Neural crest cell (in vitro differentiated cells): ENCODE measurements at regions not wholly inside any gene's neighbourhood (a gene's known extent, or its start where the extent isn't known, plus 50 kb on each side); places are given as distances from the start of the nearest gene placed in this dataset.

Source experiments
- DNase-seq: peaks from one replicate; pipeline ENCODE4 v3.0.0; 2021; ENCODE audit warnings: low read depth, mixed read lengths, low spot score
- H3K27ac Mint-ChIP-seq: one replicate; pipeline ENCODE4 v1.8.0; 2021; ENCODE audit warnings: mild to moderate bottlenecking, mixed read lengths; ENCODE audit not compliant: unreplicated experiment
- H3K27me3 Mint-ChIP-seq: 2 replicates; pipeline ENCODE4 v1.8.0; 2021; ENCODE audit warnings: low read depth, mild to moderate bottlenecking, mixed read lengths
- H3K36me3 Mint-ChIP-seq: 2 replicates; pipeline ENCODE4 v1.8.0; 2021; ENCODE audit warnings: low read depth, mild to moderate bottlenecking, mixed read lengths
- H3K4me1 Mint-ChIP-seq: 2 replicates; pipeline ENCODE4 v1.8.0; 2021; ENCODE audit warnings: mixed read lengths
- H3K4me3 Mint-ChIP-seq: one replicate; pipeline ENCODE4 v1.8.0; 2021; ENCODE audit warnings: mild to moderate bottlenecking, mixed read lengths
- H3K9me3 Mint-ChIP-seq: 2 replicates; pipeline ENCODE4 v1.8.0; 2021; ENCODE audit warnings: mixed read lengths
- CTCF ChIP-seq: fragments of 200-600 bp; sonication (generic); conservative IDR thresholded peaks from 2 replicates; pipeline ENCODE4 v1.5.0; 2021; ENCODE audit warnings: antibody characterized with exemption, mild to moderate bottlenecking

- Mint-ChIP-seq H3K27ac (no peak overlapping the region), H3K27me3 (no peaks in the 10 kb centered on the region), H3K36me3 (peaks cover 3% of the 10 kb centered on the region), H3K9me3 (peaks cover 19% of the 10 kb centered on the region), H3K4me1 (no peaks in the 10 kb centered on the region), H3K4me3 (no peak overlapping the region)
- DNase-seq: no peak
- TF ChIP-seq CTCF: no peak
These were observed 459.0 kb downstream of the SH2D4B start for GRCh38 chr10:80996615-80997193.

DNA sequence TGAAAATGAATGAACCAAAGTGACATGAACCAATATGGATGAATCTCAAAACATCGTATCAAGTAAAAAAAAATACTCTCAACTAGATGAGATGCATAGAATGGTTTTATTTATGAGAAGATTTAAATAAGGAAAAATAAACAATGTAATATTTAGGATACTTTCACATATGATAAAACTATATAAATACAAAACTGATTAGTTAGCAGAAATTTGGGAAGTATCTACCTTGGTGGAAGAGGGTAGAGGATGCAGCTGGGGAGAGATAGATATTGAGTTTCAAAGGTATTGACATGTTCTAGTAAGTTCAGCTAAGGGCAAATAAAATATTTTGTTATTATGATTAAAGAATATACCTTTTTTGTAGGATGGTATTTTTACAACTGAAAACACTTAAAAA, 463.1 kb downstream of the SH2D4B start:
- Mint-ChIP-seq H3K27ac (no peak overlapping the region), H3K9me3 (peaks cover 4% of the 10 kb centered on the region), H3K36me3 (peaks cover 3% of the 10 kb centered on the region), H3K27me3 (no peaks in the 10 kb centered on the region), H3K4me1 (no peaks in the 10 kb centered on the region), H3K4me3 (no peak overlapping the region)
- TF ChIP-seq CTCF: no peak
- no peak for DNase-seq

GRCh38 chr10:81002382-81002781, 464.7 kb downstream of the SH2D4B start:
- no peaks in the 10 kb centered on the region for H3K4me1 Mint-ChIP-seq
- no peaks in the 10 kb centered on the region for H3K36me3 Mint-ChIP-seq
- no peaks in the 10 kb centered on the region for H3K27me3 Mint-ChIP-seq
- no peak for TF ChIP-seq CTCF
- DNase-seq: no peak
- H3K9me3 Mint-ChIP-seq: no peaks in the 10 kb centered on the region
- H3K4me3 Mint-ChIP-seq: no peak overlapping the region
- no peak overlapping the region for H3K27ac Mint-ChIP-seq

DNA sequence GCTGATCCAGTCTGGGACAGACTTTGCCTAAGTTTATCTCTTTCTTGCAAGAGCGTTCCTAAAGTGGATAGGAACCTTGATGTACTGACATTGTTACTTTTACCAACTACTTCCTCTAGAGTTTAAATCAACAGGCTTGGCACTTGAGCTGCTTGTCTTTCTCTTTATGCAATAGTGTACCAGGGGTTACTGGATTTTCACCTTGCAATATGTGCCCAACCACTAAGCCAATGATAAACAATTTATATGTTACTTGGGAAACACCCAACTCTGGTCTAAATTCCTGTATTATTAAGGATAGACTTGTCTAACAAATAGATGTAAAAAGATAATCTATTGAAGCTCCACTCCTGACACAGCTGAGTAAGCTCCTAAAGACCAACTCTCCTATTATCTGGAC, 470.2 kb downstream of the SH2D4B start:
- no peaks in the 10 kb centered on the region for H3K27me3 Mint-ChIP-seq
- no peak for TF ChIP-seq CTCF
- H3K9me3 Mint-ChIP-seq: no peaks in the 10 kb centered on the region
- no peaks in the 10 kb centered on the region for H3K4me1 Mint-ChIP-seq
- no peak overlapping the region for H3K27ac Mint-ChIP-seq
- H3K4me3 Mint-ChIP-seq: no peak overlapping the region
- H3K36me3 Mint-ChIP-seq: no peaks in the 10 kb centered on the region
- no peak for DNase-seq

- Mint-ChIP-seq H3K4me3 (no peak overlapping the region), H3K27me3 (no peaks in the 10 kb centered on the region)
These were observed 471.0 kb downstream of the SH2D4B start for GRCh38 chr10:81008726-81009125.

More at GRCh38 chr10:81008726-81009125, 471.0 kb downstream of the SH2D4B start:
- TF ChIP-seq CTCF: no peak
- no peaks in the 10 kb centered on the region for H3K36me3 Mint-ChIP-seq
- H3K27ac Mint-ChIP-seq: no peak overlapping the region
- no peaks in the 10 kb centered on the region for H3K4me1 Mint-ChIP-seq
- H3K9me3 Mint-ChIP-seq: no peaks in the 10 kb centered on the region
- DNase-seq: no peak
